HL-60 (cell line): ENCODE measurements at regions not wholly inside any gene's neighbourhood (a gene's known extent, or its start where the extent isn't known, plus 50 kb on each side); places are given as distances from the start of the nearest gene placed in this dataset.

Experiments used
- DNase-seq, 2 experiments: peaks; one replicate each; pipeline ENCODE4 v3.0.0-alpha.2; 2010 to 2020; ENCODE audit warnings: low read depth in 1 of 2, low spot score in 1 of 2
- H3K27ac ChIP-seq: fragments of 250-450 bp; sonication (Bioruptor Pico); replicated peaks from 2 replicates; pipeline ENCODE4 v1.5.1; 2020; ENCODE audit warnings: mild to moderate bottlenecking, moderate library complexity
- H3K27me3 ChIP-seq: fragments of 250-450 bp; sonication (Bioruptor Pico); 2 replicates; pipeline ENCODE4 v1.5.1; 2021; ENCODE audit warnings: mild to moderate bottlenecking, moderate library complexity; ENCODE audit not compliant: insufficient read depth, poor library complexity, severe bottlenecking
- H3K4me3 ChIP-seq: replicated peaks from 2 replicates; pipeline ENCODE4 v1.5.1; 2011; ENCODE audit warnings: mild to moderate bottlenecking, control low read depth, low read length; ENCODE audit not compliant: insufficient read depth
- GABPA ChIP-seq: IDR thresholded peaks from 2 replicates; pipeline ENCODE4 v1.6.1; 2012; ENCODE audit warnings: low read depth
- POLR2AphosphoS5 ChIP-seq: IDR thresholded peaks from 2 replicates; pipeline ENCODE4 v1.6.1; 2012; ENCODE audit warnings: low read depth
- SPI1 ChIP-seq: IDR thresholded peaks from 2 replicates; pipeline ENCODE4 v1.6.1; 2012; ENCODE audit warnings: low read depth, mild to moderate bottlenecking, borderline replicate concordance
- microRNA-seq: library from miRNA; unstranded; fragments of <30 nt; microRNA quantifications from one replicate; pipeline ENCODE4, GENCODE V29; 2018
- TF ChIP-seq, protein P1 (sequence below): IDR thresholded peaks from 2 replicates; pipeline ENCODE4 v1.6.1; 2012; ENCODE audit warnings: low read depth; ENCODE audit not compliant: insufficient replicate concordance
- TF ChIP-seq, protein P2 (sequence below): IDR thresholded peaks from one replicate; pipeline ENCODE4 v1.5.1; 2011; ENCODE audit warnings: low read length, control low read depth, inconsistent platforms; ENCODE audit not compliant: insufficient read depth

DNA sequence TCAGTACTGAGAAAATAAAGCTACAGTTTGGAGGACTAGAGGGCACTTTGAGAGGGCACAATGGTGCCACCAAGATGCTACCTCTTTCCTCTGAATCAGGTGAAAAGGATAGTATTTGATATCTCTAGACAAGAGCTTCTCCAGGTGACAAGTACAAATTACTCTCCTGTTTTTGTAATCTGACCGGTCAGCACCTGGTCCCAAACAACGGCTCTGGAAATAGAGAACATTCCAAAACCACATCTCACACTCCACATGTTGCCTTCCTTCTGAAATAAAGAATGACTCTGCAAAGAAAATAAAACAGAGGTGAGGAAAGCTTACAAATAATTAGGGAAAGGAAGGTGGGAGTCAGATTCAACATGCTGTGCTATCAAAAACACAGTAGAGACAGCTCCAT lies 51.3 kb upstream of the CITED2 start:
- no peak for DNase-seq

DNA sequence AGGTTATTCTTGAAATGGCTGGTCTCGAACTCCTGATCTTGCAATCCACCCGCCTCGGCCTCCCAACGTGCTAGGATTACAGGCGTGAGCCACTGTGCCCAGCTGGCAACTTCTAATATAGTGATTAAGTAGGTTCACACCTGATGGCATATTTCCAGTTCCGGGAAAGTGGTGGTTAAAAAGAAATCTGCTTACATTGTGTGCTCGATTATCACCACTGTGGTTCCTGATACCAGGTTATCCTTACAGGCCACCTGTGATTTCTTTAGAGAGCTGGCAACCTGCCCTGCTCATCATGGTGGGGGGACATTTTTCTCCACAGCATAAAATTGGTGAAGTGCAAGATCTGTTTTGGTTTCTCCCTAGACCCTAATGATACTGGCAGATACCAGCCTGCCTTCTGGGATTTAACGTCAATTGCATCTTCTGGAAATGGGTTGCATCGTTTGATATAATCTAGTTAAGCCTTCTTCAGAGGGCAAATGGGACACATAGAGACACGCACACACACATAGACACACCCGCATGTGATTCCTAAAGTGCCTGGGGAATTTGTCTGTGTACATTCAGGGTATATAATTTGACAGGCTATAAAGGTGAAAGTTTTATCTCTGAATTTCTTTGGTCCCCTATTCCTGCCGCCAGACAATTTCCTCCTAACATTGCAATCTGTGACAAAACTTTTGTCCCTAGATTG lies 49.7 kb upstream of the CITED2 start:
- TF ChIP-seq, protein P1, sequence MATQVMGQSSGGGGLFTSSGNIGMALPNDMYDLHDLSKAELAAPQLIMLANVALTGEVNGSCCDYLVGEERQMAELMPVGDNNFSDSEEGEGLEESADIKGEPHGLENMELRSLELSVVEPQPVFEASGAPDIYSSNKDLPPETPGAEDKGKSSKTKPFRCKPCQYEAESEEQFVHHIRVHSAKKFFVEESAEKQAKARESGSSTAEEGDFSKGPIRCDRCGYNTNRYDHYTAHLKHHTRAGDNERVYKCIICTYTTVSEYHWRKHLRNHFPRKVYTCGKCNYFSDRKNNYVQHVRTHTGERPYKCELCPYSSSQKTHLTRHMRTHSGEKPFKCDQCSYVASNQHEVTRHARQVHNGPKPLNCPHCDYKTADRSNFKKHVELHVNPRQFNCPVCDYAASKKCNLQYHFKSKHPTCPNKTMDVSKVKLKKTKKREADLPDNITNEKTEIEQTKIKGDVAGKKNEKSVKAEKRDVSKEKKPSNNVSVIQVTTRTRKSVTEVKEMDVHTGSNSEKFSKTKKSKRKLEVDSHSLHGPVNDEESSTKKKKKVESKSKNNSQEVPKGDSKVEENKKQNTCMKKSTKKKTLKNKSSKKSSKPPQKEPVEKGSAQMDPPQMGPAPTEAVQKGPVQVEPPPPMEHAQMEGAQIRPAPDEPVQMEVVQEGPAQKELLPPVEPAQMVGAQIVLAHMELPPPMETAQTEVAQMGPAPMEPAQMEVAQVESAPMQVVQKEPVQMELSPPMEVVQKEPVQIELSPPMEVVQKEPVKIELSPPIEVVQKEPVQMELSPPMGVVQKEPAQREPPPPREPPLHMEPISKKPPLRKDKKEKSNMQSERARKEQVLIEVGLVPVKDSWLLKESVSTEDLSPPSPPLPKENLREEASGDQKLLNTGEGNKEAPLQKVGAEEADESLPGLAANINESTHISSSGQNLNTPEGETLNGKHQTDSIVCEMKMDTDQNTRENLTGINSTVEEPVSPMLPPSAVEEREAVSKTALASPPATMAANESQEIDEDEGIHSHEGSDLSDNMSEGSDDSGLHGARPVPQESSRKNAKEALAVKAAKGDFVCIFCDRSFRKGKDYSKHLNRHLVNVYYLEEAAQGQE, result no peak
- TF ChIP-seq GABPA, result no peak
- no peak for TF ChIP-seq SPI1
- no peak for TF ChIP-seq POLR2AphosphoS5
- TF ChIP-seq, protein P2, sequence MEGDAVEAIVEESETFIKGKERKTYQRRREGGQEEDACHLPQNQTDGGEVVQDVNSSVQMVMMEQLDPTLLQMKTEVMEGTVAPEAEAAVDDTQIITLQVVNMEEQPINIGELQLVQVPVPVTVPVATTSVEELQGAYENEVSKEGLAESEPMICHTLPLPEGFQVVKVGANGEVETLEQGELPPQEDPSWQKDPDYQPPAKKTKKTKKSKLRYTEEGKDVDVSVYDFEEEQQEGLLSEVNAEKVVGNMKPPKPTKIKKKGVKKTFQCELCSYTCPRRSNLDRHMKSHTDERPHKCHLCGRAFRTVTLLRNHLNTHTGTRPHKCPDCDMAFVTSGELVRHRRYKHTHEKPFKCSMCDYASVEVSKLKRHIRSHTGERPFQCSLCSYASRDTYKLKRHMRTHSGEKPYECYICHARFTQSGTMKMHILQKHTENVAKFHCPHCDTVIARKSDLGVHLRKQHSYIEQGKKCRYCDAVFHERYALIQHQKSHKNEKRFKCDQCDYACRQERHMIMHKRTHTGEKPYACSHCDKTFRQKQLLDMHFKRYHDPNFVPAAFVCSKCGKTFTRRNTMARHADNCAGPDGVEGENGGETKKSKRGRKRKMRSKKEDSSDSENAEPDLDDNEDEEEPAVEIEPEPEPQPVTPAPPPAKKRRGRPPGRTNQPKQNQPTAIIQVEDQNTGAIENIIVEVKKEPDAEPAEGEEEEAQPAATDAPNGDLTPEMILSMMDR, result no peak
- Histone ChIP-seq H3K27ac (no peak overlapping the region), H3K4me3 (no peak overlapping the region), H3K27me3 (no peaks in the 10 kb centered on the region)
- no peak for DNase-seq

More for the DNA sequence above, 51.3 kb upstream of the CITED2 start:
- Histone ChIP-seq H3K27ac (no peak overlapping the region), H3K4me3 (no peak overlapping the region), H3K27me3 (no peaks in the 10 kb centered on the region)
- TF ChIP-seq GABPA (no peak), POLR2AphosphoS5 (no peak), SPI1 (no peak)
- TF ChIP-seq, protein P2, result no peak
- TF ChIP-seq, protein P1, result no peak

Small RNA genes in the stretch of these regions (microRNA-seq; reads per million reads assigned to microRNA genes)
- 0.90 reads per million for gene MIR3668
- gene MIR4465, result 1.8 reads per million
